Activated B cell treated with CpG ODN at 0.5 μM for 24 hours (primary cell): ENCODE measurements at regions not wholly inside any gene's neighbourhood (a gene's known extent, or its start where the extent isn't known, plus 50 kb on each side); places are given as distances from the start of the nearest gene placed in this dataset.

Source experiments
- ATAC-seq: fragments of 200-7000 bp; cut with Tn5 transposase; one replicate; pipeline ENCODE4 v1.10.0; 2021; ENCODE audit warnings: low read depth, mild to moderate bottlenecking, moderate library complexity
- CTCF ChIA-PET: fragments of 350-600 bp; sonication (Branson Sonifier 250); formaldehyde crosslinking; loops from one replicate; lab custom pipeline; 2021; ENCODE audit warnings: antibody characterized with exemption; lab: Charles Lee
- POLR2A ChIA-PET: fragments of 350-600 bp; sonication (Branson Sonifier 250); formaldehyde crosslinking; loops from one replicate; lab custom pipeline; 2021; ENCODE audit warnings: antibody characterized with exemption; lab: Charles Lee
- DNase-seq: peaks from one replicate; pipeline ENCODE4 v3.0.0; 2022
- H3K27ac Mint-ChIP-seq: one replicate; pipeline ENCODE4 v1.8.0; 2020; ENCODE audit warnings: mixed read lengths
- H3K27me3 Mint-ChIP-seq: one replicate; pipeline ENCODE4 v1.8.0; 2021; ENCODE audit warnings: mixed read lengths
- H3K36me3 Mint-ChIP-seq: one replicate; pipeline ENCODE4 v1.8.0; 2021; ENCODE audit warnings: low read depth, mixed read lengths
- H3K4me1 Mint-ChIP-seq: one replicate; pipeline ENCODE4 v1.8.0; 2021; ENCODE audit warnings: mixed read lengths
- H3K4me3 Mint-ChIP-seq: one replicate; pipeline ENCODE4 v1.8.0; 2020; ENCODE audit warnings: mild to moderate bottlenecking, mixed read lengths
- H3K9me3 Mint-ChIP-seq: one replicate; pipeline ENCODE4 v1.8.0; 2020; ENCODE audit warnings: mixed read lengths
- intact Hi-C: fragments of 100-400 bp; cut with micrococcal nuclease; formaldehyde crosslinking; loops from one replicate; pipeline ENCODE4 v1.15.1; 2024
- TF ChIP-seq, protein P1 (sequence below): fragments of 200-600 bp; IDR thresholded peaks from one replicate; pipeline ENCODE4 v1.8.0; 2022; ENCODE audit warnings: antibody characterized with exemption, mild to moderate bottlenecking

DNA sequence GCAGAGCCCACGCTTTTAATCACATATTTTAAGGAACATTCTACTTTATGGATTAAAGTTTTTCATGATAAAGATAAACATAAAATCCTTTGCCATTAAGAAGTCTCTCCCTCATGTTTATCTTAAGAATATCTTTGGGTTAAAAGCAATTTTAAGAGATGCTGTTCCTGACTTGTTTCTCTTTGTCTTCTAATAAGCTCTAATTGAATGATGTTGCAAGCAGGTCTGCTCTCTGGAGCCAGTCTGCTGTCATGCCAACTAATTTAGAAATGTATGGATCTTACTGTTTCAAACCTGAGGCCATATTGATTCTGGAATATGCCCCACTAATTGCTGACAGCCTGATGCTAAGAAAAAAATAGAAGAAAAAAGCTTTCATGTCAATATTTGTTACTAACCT, 173.6 kb downstream of the TTC8 start:
- H3K9me3 Mint-ChIP-seq: no peaks in the 10 kb centered on the region
- H3K36me3 Mint-ChIP-seq: no peaks in the 10 kb centered on the region
- TF ChIP-seq, protein P1, sequence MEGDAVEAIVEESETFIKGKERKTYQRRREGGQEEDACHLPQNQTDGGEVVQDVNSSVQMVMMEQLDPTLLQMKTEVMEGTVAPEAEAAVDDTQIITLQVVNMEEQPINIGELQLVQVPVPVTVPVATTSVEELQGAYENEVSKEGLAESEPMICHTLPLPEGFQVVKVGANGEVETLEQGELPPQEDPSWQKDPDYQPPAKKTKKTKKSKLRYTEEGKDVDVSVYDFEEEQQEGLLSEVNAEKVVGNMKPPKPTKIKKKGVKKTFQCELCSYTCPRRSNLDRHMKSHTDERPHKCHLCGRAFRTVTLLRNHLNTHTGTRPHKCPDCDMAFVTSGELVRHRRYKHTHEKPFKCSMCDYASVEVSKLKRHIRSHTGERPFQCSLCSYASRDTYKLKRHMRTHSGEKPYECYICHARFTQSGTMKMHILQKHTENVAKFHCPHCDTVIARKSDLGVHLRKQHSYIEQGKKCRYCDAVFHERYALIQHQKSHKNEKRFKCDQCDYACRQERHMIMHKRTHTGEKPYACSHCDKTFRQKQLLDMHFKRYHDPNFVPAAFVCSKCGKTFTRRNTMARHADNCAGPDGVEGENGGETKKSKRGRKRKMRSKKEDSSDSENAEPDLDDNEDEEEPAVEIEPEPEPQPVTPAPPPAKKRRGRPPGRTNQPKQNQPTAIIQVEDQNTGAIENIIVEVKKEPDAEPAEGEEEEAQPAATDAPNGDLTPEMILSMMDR: no peak
- DNase-seq: no peak
- intact Hi-C loops: no loop called here
- H3K27ac Mint-ChIP-seq: no peak overlapping the region
- ChIA-PET POLR2A (no interaction called here), CTCF (no interaction called here)
- no peaks in the 10 kb centered on the region for H3K4me1 Mint-ChIP-seq
- peaks cover 17% of the 10 kb centered on the region for H3K27me3 Mint-ChIP-seq
- H3K4me3 Mint-ChIP-seq: no peak overlapping the region
- ATAC-seq: no peak

DNA sequence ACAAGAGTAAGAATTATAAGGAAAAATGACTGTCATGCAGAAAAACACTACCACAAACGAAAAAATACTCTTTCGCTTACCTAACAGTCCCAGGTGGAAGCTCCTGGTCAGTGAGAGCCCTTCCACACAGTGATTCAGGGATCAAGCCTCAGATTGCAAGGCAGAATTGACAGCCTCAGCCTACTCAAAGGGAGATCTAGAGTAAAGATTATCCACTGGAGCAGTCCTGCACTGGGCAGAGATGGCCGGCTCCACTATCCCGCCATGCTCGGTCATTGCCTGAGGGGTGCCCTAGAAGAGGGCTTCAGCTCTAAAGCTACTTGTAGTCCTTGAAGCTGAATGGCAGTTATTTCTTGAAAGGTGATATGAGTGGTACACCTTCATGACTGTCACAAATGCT, 174.7 kb downstream of the TTC8 start:
- no peaks in the 10 kb centered on the region for H3K4me1 Mint-ChIP-seq
- CTCF ChIA-PET: no interaction called here
- no peaks in the 10 kb centered on the region for H3K36me3 Mint-ChIP-seq
- POLR2A ChIA-PET: no interaction called here
- H3K27me3 Mint-ChIP-seq: peaks cover 15% of the 10 kb centered on the region
- no peak for DNase-seq
- TF ChIP-seq, protein P1: no peak
- H3K4me3 Mint-ChIP-seq: no peak overlapping the region
- H3K9me3 Mint-ChIP-seq: no peaks in the 10 kb centered on the region
- intact Hi-C loops: no loop called here
- ATAC-seq: no peak
- no peak overlapping the region for H3K27ac Mint-ChIP-seq

DNA sequence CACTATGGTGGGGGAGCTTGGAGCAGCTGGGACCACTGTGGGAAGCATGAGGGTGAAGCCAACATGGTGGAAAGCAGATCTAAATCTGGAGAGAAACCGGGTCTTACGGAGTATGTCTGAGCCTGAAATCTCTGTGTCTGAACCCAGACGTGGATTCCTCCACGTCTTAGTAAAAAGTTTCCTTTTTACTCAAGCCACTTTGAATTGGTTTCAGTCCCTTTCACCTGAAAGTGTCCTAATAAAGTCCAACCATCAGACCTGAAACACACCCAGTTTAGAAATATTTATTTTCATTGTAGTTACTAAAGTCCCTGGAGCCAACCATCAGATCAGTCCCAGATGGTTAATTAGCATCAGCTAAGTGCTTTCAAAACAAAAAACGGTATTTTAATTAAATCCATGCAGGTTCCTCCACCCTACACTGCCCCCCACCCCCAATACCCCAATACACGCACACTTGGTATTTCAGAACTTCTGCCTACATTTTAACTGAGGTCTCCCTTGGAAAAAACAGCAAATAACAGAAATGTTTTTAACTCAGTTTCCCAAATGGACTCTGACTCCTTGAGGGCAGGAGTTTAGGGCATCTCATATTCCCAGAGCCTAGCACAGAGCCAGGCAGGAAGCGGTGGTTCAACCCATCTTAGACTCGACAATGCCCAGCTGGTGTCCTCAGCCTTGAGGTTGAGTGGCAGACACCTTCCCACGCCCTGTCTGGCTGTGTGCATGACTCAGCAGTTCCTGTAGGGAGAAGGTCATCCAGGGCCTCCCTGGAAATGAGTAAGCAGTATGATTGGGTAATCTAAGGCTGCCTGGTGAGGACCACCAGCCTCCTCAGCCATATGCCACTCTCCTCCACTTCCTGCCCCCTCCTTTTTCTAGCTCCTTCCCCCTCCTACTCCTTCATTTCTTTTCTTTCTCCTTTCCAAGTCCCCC, 175.8 kb downstream of the TTC8 start:
- ChIA-PET POLR2A (no interaction called here), CTCF (no interaction called here)
- H3K4me3 Mint-ChIP-seq: no peak overlapping the region
- peaks cover 12% of the 10 kb centered on the region for H3K27me3 Mint-ChIP-seq
- DNase-seq (no peak), ATAC-seq (no peak)
- no peaks in the 10 kb centered on the region for H3K4me1 Mint-ChIP-seq
- no peak overlapping the region for H3K27ac Mint-ChIP-seq
- intact Hi-C loops: no loop called here
- no peaks in the 10 kb centered on the region for H3K36me3 Mint-ChIP-seq
- H3K9me3 Mint-ChIP-seq: no peaks in the 10 kb centered on the region
- TF ChIP-seq, protein P1: no peak

DNA sequence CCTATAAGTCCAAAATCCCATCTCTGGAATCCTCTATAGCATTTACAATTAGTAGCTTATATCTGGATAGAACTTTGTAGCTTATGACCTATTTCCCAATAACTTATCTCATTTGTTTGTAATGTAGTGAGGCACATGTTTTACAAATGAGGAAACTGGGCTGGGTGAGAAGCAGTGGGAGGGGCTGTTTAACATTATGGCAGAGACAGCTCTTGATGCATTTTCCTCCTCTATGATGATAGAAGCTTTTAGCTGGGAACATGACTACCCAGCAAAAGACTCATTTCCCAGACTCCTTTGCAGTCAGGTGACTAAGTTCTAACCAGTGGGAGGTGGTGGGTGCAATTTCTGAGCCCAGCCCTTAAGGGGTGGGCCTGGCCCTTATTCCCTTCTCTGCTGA, 179.7 kb downstream of the TTC8 start:
- Mint-ChIP-seq H3K4me3 (no peak overlapping the region), H3K36me3 (no peaks in the 10 kb centered on the region), H3K9me3 (no peaks in the 10 kb centered on the region), H3K27me3 (peaks cover 10% of the 10 kb centered on the region), H3K4me1 (no peaks in the 10 kb centered on the region), H3K27ac (no peak overlapping the region)
- ChIA-PET CTCF (no interaction called here), POLR2A (no interaction called here)
- TF ChIP-seq, protein P1: no peak
- no peak for DNase-seq
- intact Hi-C loops: no loop called here
- no peak for ATAC-seq

DNA sequence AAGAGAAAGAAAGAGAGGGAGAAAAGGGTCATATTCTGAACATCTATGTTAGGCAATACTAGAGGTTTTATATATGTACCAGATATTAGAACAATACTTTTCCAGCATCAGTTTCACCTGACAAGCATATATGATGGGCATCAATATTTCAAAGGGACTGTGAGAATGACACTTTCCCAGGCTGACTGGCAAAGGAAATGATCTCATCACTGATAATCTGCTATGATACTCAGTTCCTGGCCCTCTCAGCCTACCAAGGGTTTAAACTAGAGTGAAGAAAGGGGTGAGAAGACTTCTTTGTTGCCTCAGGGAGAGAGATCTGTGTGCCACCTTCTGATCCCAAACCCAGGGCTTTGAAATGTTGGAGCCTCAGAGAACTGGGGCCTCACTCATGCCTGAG, 183.5 kb downstream of the TTC8 start:
- Mint-ChIP-seq H3K4me3 (no peak overlapping the region), H3K27ac (no peak overlapping the region), H3K36me3 (no peaks in the 10 kb centered on the region), H3K27me3 (peaks cover 5% of the 10 kb centered on the region), H3K4me1 (no peaks in the 10 kb centered on the region), H3K9me3 (no peaks in the 10 kb centered on the region)
- ChIA-PET CTCF (no interaction called here), POLR2A (no interaction called here)
- intact Hi-C loops: no loop called here
- no peak for ATAC-seq
- no peak for DNase-seq
- TF ChIP-seq, protein P1: no peak
